ENCODE measurements at regions not wholly inside any gene's neighbourhood (a gene's known extent, or its start where the extent isn't known, plus 50 kb on each side); places are given as distances from the start of the nearest gene placed in this dataset.
A peak's percentile ranks its signal among the peaks of the same experiment; 100 is the strongest.
"Not testable (repeated sequence)": the region's sequence is repeated elsewhere in the genome, so short reads cannot be mapped to it uniquely, and the experiment has no call there.

DNA sequence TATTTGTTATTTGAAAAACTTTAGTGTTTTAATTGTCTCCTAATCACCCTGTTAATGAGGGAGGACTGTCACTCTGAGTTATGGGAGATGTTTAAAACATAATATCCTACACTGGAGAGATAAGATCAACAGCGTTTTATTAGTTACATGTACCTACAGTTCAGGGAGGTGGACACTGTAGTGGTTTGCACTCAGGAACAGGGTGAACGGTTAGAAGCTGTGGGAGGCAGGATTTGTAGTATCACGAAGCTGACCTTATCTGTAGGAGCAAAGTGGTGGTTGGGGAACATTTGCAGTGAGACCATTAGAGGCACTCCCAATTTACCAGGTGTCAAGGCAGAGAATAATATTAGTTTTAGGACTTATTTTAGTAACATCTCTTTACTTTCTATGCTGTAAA is 193.3 kb upstream of the KCND2 start:
- Histone ChIP-seq H3K4me3 (no peak overlapping the region), H3K27ac (no peak overlapping the region), H3K4me1 (no peaks in the 10 kb centered on the region), H3K9me3 (no peaks in the 10 kb centered on the region), H3K4me2 (no peak overlapping the region)
- TF ChIP-seq RAD21 (conservative IDR thresholded peaks at IDR 0.05 in 1 of 2, IDR thresholded peaks at IDR 0.05 in 1 of 2) (no peak), JUNB (IDR thresholded peaks at IDR 0.05) (no peak), EHMT2 (IDR thresholded peaks at IDR 0.05; ENCODE audit: low read depth) (no peak), HDAC2 (IDR thresholded peaks at IDR 0.05) (no peak), MAFK (IDR thresholded peaks at IDR 0.05; ENCODE audit: partially characterized antibody) (no peak), JUN (IDR thresholded peaks at IDR 0.05) (no peak), CHD4 (IDR thresholded peaks at IDR 0.05; ENCODE audit: borderline replicate concordance) (no peak), FOXS1 (CRISPR knock-in tag; IDR thresholded peaks at IDR 0.05) (no peak), MYC (IDR thresholded peaks at IDR 0.05; ENCODE audit: borderline replicate concordance, low read length) (no peak), POLR2A (IDR thresholded peaks at IDR 0.05; ENCODE audit: low read length) (no peak), RFX5 (IDR thresholded peaks at IDR 0.05) (no peak), CEBPB (IDR thresholded peaks at IDR 0.05) (no peak)
- TF ChIP-seq, protein P1, sequence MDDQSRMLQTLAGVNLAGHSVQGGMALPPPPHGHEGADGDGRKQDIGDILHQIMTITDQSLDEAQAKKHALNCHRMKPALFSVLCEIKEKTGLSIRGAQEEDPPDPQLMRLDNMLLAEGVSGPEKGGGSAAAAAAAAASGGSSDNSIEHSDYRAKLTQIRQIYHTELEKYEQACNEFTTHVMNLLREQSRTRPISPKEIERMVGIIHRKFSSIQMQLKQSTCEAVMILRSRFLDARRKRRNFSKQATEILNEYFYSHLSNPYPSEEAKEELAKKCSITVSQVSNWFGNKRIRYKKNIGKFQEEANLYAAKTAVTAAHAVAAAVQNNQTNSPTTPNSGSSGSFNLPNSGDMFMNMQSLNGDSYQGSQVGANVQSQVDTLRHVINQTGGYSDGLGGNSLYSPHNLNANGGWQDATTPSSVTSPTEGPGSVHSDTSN (IDR thresholded peaks at IDR 0.05) = no peak
- CTCF ChIA-PET = interaction anchor here (0.7 kb wide), 1 partner anchor 11 kb away, joined by 3 read pairs; no protein-coding TSS in a partner anchor
- FAIRE-seq (no peak), DNase-seq (ENCODE audit: low read depth in 1 of 2, low spot score in 1 of 2) (no peak), ATAC-seq (no peak)
- POLR2A ChIA-PET = no interaction called here
- WGBS (ENCODE audit: missing lambda C conversion rate) = 0% methylated on average over 3 of the region's 3 CpGs

DNA sequence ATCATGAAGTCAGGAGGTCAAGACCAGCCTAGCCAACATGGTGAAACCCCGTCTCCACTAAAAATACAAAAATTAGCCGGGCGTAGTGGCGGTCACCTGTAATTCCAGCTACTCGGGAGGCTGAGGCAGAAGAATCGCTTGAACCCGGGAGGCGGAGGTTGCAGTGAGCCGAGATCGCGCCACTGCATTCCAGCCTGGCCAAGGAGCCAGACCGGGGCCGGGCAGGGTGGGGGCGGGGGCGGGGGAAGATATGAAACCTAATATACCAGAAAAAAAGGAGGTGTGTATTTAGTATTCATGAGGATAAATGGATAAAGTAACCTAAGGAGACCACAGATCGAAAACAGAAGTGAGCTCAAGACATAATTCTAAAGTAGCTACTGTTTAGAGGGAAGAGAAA is 186.5 kb upstream of the KCND2 start:
- H3K9me3 ChIP-seq; H3K4me2 ChIP-seq; H3K4me1 ChIP-seq; CTCF ChIA-PET; H3K4me3 ChIP-seq; DNase-seq (ENCODE audit: low read depth in 1 of 2, low spot score in 1 of 2); FAIRE-seq; POLR2A ChIA-PET; H3K27ac ChIP-seq; ATAC-seq: not testable (repeated sequence)
- 39% methylated on average over 12 of the region's 16 CpGs for WGBS (ENCODE audit: missing lambda C conversion rate)

DNA sequence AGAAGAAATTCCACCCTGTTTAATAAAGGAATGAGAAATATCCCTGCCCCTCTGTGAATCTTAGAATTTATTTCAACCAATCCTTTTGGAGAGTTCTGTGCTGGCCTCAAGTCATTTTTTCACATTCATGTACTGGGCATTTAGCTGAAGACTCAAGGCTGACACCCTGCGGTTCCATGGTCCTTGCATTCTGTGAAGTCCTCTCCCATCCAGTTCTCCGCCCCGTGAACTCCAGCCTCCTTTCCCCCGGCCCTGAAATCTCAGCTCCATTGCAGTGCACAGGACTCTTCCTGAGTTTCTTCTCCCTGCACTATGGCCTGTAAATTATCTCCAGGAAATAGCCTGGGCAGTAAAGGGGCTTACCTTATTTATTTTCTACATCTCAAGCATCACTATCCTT is 183.0 kb upstream of the KCND2 start:
- ATAC-seq (peak; percentile 68 to 79; a peak in 4 of 6 replicates), FAIRE-seq (no peak), DNase-seq (ENCODE audit: low read depth in 1 of 2, low spot score in 1 of 2) (peak in 1 of 2 experiments; percentile 45)
- ChIA-PET POLR2A (no interaction called here), CTCF (interaction anchor here (0.6 kb wide), 1 partner anchor 10 kb away, joined by 3 read pairs; no protein-coding TSS in a partner anchor)
- H3K4me2 ChIP-seq = no peak overlapping the region
- TF ChIP-seq RAD21 (conservative IDR thresholded peaks at IDR 0.05 in 1 of 2, IDR thresholded peaks at IDR 0.05 in 1 of 2) (0 out of 5 replicates have a peak, but pooled peaks of 1 of the 2 experiments have one; percentile 14), GATA3 (IDR thresholded peaks at IDR 0.05; ENCODE audit: borderline replicate concordance) (no peak)
- TF ChIP-seq, protein P2, sequence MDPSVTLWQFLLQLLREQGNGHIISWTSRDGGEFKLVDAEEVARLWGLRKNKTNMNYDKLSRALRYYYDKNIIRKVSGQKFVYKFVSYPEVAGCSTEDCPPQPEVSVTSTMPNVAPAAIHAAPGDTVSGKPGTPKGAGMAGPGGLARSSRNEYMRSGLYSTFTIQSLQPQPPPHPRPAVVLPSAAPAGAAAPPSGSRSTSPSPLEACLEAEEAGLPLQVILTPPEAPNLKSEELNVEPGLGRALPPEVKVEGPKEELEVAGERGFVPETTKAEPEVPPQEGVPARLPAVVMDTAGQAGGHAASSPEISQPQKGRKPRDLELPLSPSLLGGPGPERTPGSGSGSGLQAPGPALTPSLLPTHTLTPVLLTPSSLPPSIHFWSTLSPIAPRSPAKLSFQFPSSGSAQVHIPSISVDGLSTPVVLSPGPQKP (IDR thresholded peaks at IDR 0.05; ENCODE audit: low read depth, low read length) = no peak
- H3K9me3 ChIP-seq = no peaks in the 10 kb centered on the region
- H3K27ac ChIP-seq = no peak overlapping the region
- H3K4me3 ChIP-seq = no peak overlapping the region
- H3K4me1 ChIP-seq = no peaks in the 10 kb centered on the region
- 4% methylated on average over 4 of the region's 4 CpGs for WGBS (ENCODE audit: missing lambda C conversion rate)

DNA sequence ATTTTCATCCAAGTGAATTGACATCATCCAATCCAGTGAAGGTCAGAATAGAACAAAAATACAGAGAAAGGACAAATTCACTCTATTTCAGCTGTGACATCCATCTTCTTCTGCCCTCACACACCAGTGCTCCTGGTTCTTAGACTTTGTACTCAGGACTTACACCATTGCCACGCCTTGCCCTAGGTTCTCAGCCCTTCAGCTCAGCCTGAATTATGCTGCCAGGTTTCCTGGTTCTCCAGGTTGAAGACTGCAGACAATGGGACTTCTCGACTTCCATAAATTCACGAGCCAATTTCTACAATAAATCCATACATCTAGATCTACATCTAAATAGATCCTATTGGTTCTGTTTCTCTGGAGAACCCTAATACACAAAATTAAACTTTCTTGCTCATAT is 181.2 kb upstream of the KCND2 start:
- Histone ChIP-seq H3K4me3 (no peak overlapping the region), H3K9me3 (no peaks in the 10 kb centered on the region), H3K27ac (no peak overlapping the region), H3K4me2 (no peak overlapping the region), H3K4me1 (no peaks in the 10 kb centered on the region)
- no peak for ATAC-seq
- DNase-seq (ENCODE audit: low read depth in 1 of 2, low spot score in 1 of 2) = no peak
- FAIRE-seq = no peak
- 0% methylated on average over 3 of the region's 3 CpGs for WGBS (ENCODE audit: missing lambda C conversion rate)
- POLR2A ChIA-PET = no interaction called here
- TF ChIP-seq FOSL2 (IDR thresholded peaks at IDR 0.05) (no peak), FOSL2 (CRISPR knock-in tag; IDR thresholded peaks at IDR 0.05) (no peak), POLR2A (IDR thresholded peaks at IDR 0.05; ENCODE audit: low read length) (no peak), CHD4 (IDR thresholded peaks at IDR 0.05; ENCODE audit: borderline replicate concordance) (no peak), ZNF302 (CRISPR knock-in tag; IDR thresholded peaks at IDR 0.05) (no peak)
- TF ChIP-seq, protein P3, sequence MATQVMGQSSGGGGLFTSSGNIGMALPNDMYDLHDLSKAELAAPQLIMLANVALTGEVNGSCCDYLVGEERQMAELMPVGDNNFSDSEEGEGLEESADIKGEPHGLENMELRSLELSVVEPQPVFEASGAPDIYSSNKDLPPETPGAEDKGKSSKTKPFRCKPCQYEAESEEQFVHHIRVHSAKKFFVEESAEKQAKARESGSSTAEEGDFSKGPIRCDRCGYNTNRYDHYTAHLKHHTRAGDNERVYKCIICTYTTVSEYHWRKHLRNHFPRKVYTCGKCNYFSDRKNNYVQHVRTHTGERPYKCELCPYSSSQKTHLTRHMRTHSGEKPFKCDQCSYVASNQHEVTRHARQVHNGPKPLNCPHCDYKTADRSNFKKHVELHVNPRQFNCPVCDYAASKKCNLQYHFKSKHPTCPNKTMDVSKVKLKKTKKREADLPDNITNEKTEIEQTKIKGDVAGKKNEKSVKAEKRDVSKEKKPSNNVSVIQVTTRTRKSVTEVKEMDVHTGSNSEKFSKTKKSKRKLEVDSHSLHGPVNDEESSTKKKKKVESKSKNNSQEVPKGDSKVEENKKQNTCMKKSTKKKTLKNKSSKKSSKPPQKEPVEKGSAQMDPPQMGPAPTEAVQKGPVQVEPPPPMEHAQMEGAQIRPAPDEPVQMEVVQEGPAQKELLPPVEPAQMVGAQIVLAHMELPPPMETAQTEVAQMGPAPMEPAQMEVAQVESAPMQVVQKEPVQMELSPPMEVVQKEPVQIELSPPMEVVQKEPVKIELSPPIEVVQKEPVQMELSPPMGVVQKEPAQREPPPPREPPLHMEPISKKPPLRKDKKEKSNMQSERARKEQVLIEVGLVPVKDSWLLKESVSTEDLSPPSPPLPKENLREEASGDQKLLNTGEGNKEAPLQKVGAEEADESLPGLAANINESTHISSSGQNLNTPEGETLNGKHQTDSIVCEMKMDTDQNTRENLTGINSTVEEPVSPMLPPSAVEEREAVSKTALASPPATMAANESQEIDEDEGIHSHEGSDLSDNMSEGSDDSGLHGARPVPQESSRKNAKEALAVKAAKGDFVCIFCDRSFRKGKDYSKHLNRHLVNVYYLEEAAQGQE (IDR thresholded peaks at IDR 0.05) = no peak
- CTCF ChIA-PET = no interaction called here
